Endometrial microvascular endothelial cells (primary cell): ENCODE measurements at regions not wholly inside any gene's neighbourhood (a gene's known extent, or its start where the extent isn't known, plus 50 kb on each side); places are given as distances from the start of the nearest gene placed in this dataset.
"Not testable (repeated sequence)": the region's sequence is repeated elsewhere in the genome, so short reads cannot be mapped to it uniquely, and the experiment has no call there.

ENCODE experiments used
- in situ Hi-C: cut with HindIII; loops from 2 replicates; pipeline ENCODE4 v1.10.0; 2017; ENCODE audit warnings: low sequenced_read_pairs, low pct_unique_long_range_greater_than_20kb; ENCODE audit errors: inconsistent ontology term

GRCh38 chr22:49683032-49683431 is 144.6 kb downstream of the BRD1 start:
- in situ Hi-C loops, result no loop called here

- in situ Hi-C loops, result not testable (repeated sequence)
These were observed 146.9 kb downstream of the BRD1 start for GRCh38 chr22:49680819-49681218.

- in situ Hi-C loops, result no loop called here
These were observed 148.9 kb downstream of the BRD1 start for GRCh38 chr22:49678842-49679170.

- in situ Hi-C loops, result no loop called here
These were observed 149.4 kb downstream of the BRD1 start for GRCh38 chr22:49678137-49678841.

DNA sequence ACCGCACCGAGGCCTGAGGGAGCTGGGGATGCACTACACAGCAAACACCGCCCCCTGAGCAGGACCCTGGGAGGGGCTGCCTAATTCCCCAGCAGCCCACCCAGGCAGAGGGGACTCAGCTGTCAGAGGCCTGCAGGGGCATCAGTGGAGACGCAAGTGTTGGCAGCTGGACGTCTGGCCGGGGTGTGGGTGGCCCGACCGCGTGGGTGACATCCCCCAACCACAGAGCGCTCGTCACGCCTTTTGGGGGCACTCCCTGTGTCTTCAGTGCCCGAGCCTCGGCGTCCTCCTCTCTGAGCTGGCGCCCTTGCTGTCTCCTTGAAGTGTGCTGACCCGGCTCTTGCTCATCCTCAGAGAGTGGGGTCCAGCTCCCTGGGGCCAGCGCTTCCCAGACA is 150.2 kb downstream of the BRD1 start:
- in situ Hi-C loops, result no loop called here

DNA sequence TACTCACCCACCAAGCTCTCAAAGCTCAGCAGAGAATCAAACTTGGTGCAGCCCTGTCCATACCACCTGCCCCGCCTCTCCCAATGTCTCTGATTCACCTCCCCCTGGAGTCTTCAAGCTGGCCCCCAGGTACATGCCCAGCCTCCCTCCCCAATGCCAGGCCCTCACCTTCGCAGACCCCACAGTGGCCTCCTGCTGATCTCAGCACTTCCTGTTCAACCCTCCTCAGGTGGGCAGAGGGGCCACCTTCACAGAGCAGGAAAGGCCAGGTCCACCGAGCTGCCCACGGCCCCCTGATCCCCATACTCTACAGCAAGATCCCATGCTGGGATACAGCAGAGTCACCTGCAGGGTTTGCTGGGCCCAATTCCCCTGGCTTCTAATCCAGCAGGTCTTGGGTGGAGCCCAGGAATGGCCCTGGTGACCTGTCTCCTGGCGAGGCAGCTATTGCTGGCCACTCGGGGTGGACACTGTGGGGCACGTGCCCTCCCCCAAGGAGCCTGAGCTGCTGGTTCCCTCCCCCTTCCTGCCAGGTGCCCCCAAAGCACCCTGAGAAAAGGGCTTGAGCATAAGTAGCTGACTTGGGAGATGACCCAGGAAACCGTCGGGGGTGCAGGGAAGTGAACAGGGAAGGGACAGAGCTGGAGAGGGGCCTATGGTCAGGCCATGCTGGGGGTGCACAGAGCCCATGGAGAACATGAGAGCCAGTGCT is 150.7 kb downstream of the BRD1 start:
- in situ Hi-C loops, result no loop called here

DNA sequence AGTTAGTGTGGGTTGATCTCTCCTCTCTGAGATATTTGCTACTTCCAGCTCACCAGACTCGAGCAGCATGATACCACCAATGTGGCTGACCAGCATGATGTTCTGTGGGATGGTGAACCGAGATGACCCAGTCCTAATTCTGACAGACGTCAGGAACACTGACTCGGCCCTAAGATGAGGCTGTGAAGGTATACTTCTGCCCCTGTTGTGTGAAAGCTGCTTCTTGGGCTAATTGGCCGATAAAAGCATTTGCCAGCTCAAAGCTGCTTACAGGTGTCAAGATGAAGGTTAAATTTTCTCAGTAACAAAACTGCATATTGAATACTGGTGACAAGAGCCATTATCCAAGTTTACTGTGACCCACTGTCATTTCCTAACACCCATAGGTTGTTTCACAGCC is 151.4 kb downstream of the BRD1 start:
- in situ Hi-C loops, result no loop called here

GRCh38 chr22:49674479-49675050 is 153.1 kb downstream of the BRD1 start:
- in situ Hi-C loops, result no loop called here

DNA sequence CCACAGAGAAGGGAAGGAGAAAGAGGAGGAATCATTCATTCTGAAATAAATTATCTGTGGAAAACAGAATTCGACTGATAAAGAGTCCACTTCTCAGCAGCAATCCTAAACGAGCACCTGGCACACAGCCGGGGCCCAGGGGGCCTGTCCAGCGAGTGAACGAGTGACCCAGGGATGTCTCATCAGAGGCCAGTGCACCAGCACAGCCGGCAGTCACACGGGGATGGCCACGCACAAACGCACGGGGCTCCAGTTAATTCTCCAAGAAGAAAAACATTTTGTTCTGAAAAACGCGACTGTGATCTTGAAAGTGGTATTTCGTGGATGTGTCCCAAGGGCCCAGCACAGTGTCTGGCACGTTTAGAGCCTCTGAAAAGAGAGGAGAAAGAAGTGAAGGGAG is 154.6 kb downstream of the BRD1 start:
- in situ Hi-C loops, result no loop called here

- in situ Hi-C loops, result no loop called here
These were observed 155.6 kb downstream of the BRD1 start for GRCh38 chr22:49672014-49672516.

- in situ Hi-C loops, result no loop called here
These were observed 156.2 kb downstream of the BRD1 start for GRCh38 chr22:49671331-49672013.

DNA sequence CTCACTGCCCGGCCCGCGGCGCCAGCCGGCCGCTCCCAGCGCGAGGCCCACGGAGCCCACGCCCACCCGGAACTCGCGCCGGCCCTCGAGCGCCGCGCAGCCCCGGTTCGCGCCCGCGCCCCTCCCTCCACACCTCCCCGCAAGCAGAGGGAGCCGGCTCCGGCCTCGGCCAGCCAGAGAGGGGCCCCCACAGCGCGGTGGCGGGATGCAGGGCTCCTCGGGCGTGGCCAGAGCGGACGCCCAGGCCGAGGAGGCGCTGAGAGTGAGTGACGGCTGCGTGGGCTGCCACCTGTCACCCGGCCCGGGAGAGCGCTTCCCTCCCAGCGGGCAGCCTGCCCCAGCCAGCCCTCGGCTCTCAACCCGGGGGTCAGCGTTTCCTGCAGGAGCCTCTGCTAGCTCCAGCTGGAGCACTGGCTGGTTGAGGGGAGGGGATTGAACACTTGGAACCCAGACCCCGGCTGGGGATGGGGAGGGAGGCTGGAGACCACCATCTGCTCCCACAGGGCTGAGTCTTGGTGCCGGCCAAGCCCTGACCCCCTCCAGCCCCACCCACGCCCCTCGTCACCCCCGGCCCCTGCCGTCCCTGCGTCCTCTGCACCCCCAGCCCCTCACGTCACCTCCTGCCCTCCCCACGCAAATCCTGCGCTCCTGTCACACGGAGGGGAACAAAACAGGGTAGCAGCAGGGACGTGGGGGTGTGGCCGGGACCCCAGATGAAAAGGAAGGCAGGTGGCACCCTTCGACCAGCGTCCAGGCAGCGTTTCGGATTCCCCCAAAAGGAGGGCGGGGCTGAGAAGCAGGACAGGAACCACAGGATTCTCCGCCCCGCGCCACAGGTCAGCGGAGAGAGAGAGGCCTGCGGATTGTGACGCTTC is 157.0 kb downstream of the BRD1 start:
- in situ Hi-C loops, result no loop called here

DNA sequence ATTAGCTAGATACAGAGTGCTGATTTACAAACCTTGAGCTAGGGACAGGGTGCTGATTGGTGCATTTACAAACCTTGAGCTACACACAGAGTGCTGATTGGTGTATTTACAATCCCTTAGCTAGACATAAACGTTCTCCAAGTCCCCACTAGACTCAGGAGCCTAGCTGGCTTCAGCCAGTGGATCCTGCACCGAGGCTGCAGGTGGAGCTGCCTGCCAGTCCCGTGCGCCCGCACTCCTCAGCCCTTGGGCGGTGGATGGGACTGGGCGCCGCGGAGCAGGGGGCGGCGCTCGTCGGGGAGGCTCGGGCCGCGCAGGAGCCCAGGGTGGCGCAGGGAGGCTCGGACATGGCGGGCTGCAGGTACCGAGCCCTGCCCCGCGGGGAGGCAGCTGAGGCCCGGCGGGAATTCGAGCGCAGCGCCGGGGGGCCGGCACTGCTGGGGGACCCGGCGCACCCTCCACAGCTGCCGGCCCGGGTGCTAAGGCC is 157.7 kb downstream of the BRD1 start:
- in situ Hi-C loops, result not testable (repeated sequence)

GRCh38 chr22:49669427-49669968 is 158.2 kb downstream of the BRD1 start:
- in situ Hi-C loops, result not testable (repeated sequence)

GRCh38 chr22:49668402-49668801 is 159.3 kb downstream of the BRD1 start:
- in situ Hi-C loops, result no loop called here

GRCh38 chr22:49667236-49667635 is 160.4 kb downstream of the BRD1 start:
- in situ Hi-C loops, result no loop called here

DNA sequence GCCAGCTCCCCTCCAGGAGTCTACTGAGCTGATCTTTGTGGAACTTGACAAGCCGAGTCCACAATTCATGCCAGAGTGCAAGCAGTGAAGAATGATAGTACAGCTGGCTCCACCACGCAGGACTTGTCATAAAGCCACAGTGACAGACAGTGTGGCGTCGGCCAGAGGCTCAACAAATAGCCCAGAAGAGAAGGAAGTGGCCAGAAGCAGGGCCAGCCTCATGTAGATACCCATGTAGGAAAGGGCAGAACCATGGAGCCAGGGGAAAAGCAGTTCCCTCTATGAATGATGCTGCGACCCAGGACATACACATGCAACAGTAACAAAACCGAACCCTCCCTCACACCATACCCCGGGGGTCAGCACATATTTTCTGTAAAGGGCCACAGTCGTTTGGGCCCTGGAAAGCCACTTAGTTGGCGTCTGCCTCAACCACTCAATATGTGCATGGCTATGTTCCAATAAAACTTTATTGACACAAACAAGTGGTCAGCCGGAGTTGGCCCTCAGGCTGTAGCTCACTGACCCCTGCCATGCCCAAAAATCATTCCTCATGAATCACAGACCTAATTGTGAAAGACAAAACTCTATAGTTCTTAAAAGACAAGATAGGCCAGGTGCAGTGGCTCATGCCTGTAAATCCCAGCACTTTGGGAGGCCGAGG is 161.4 kb downstream of the BRD1 start:
- in situ Hi-C loops, result no loop called here

GRCh38 chr22:49664891-49665290 is 162.8 kb downstream of the BRD1 start:
- in situ Hi-C loops, result no loop called here
